ENCODE measurements at regions not wholly inside any gene's neighbourhood (a gene's known extent, or its start where the extent isn't known, plus 50 kb on each side); places are given as distances from the start of the nearest gene placed in this dataset.
A peak's percentile ranks its signal among the peaks of the same experiment; 100 is the strongest.

DNA sequence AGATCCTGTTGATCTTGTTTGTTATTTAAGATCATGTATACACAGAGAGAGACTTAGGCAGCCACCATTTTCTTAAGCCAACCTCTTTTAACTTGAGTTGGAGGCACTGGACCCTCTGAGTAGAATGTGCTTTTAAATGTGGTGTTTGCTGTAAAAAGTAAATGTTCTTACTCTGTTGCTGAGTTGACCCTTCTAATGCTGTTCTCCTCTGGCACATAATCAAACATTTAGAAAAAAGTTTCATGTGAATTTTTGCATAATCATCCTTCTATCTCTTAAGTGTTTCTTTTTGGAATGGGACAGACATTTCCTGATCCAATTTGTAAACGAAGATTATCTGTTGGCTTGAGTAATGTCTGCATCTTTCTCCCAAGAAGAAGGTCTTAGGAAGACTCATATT is 255.1 kb upstream of the ETAA1 start:
- TF ChIP-seq, protein P1, sequence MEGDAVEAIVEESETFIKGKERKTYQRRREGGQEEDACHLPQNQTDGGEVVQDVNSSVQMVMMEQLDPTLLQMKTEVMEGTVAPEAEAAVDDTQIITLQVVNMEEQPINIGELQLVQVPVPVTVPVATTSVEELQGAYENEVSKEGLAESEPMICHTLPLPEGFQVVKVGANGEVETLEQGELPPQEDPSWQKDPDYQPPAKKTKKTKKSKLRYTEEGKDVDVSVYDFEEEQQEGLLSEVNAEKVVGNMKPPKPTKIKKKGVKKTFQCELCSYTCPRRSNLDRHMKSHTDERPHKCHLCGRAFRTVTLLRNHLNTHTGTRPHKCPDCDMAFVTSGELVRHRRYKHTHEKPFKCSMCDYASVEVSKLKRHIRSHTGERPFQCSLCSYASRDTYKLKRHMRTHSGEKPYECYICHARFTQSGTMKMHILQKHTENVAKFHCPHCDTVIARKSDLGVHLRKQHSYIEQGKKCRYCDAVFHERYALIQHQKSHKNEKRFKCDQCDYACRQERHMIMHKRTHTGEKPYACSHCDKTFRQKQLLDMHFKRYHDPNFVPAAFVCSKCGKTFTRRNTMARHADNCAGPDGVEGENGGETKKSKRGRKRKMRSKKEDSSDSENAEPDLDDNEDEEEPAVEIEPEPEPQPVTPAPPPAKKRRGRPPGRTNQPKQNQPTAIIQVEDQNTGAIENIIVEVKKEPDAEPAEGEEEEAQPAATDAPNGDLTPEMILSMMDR (IDR thresholded peaks at IDR 0.05; ENCODE audit: insufficient read depth, low read length), result no peak
- H3K4me3 ChIP-seq (ENCODE audit: low read depth, low read length), result no peak overlapping the region
- DNase-seq (ENCODE audit: low read depth), result peak; percentile 8

GRCh38 chr2:67142741-67143140 is 254.4 kb upstream of the ETAA1 start:
- TF ChIP-seq, protein P1 (IDR thresholded peaks at IDR 0.05; ENCODE audit: insufficient read depth, low read length), result no peak
- no peak overlapping the region for H3K4me3 ChIP-seq (ENCODE audit: low read depth, low read length)
- DNase-seq (ENCODE audit: low read depth), result no peak

GRCh38 chr2:67145851-67146250 is 251.3 kb upstream of the ETAA1 start:
- TF ChIP-seq, protein P1 (IDR thresholded peaks at IDR 0.05; ENCODE audit: insufficient read depth, low read length), result no peak
- no peak for DNase-seq (ENCODE audit: low read depth)
- no peak overlapping the region for H3K4me3 ChIP-seq (ENCODE audit: low read depth, low read length)

- TF ChIP-seq, protein P1 (IDR thresholded peaks at IDR 0.05; ENCODE audit: insufficient read depth, low read length), result no peak
- DNase-seq (ENCODE audit: low read depth), result no peak
- H3K4me3 ChIP-seq (ENCODE audit: low read depth, low read length), result no peak overlapping the region
Observed at GRCh38 chr2:67156796-67157195, 240.3 kb upstream of the ETAA1 start.

DNA sequence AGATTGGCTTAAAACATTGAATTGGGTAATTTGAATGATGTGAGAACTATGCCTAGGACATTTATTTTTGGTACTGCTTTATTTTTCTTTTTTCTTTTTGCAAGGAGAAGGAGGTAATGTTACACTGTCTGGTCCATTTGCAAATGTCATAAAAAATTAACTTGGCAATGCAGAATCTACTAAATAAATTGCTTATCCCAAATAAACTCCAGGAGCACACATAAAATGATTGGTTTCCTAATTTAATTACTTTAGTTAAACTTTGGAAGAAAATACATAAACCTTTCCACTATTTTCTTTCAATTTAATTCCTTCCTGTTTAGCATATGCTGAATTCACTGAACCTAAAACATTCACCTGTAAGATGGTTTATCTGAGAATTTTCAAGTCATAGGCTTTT is 238.4 kb upstream of the ETAA1 start:
- no peak for DNase-seq (ENCODE audit: low read depth)
- no peak overlapping the region for H3K4me3 ChIP-seq (ENCODE audit: low read depth, low read length)
- TF ChIP-seq, protein P1 (IDR thresholded peaks at IDR 0.05; ENCODE audit: insufficient read depth, low read length), result no peak

DNA sequence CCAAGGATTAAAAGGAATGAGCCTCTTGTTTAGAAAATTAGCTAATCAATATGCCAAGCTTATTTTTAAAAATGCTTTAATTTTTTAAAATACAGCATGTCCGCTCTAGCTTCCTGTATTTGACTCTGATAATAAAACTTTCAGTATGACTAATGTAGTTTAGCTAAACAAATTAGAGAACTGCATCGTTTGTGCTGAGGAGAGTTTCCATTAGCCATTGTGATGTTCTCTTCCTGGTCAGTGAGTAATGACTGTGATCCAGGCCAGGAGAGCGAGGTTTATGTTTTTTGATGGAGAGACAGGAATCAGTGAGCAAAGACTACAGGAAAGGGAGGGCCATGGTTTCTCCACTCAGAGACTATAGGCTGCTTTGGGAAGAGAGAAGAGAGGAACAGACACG is 237.2 kb upstream of the ETAA1 start:
- H3K4me3 ChIP-seq (ENCODE audit: low read depth, low read length), result no peak overlapping the region
- no peak for DNase-seq (ENCODE audit: low read depth)
- TF ChIP-seq, protein P1 (IDR thresholded peaks at IDR 0.05; ENCODE audit: insufficient read depth, low read length), result no peak

GRCh38 chr2:67164771-67165522 is 232.2 kb upstream of the ETAA1 start:
- TF ChIP-seq, protein P1 (IDR thresholded peaks at IDR 0.05; ENCODE audit: insufficient read depth, low read length), result no peak
- no peak overlapping the region for H3K4me3 ChIP-seq (ENCODE audit: low read depth, low read length)
- no peak for DNase-seq (ENCODE audit: low read depth)
